ENCODE measurements at regions not wholly inside any gene's neighbourhood (a gene's known extent, or its start where the extent isn't known, plus 50 kb on each side); places are given as distances from the start of the nearest gene placed in this dataset.

- no peak overlapping the region for H2AFZ ChIP-seq (ENCODE audit: low read length)
- no peak overlapping the region for H3K4me2 ChIP-seq (ENCODE audit: insufficient read depth, insufficient read length, low read length)
- H3K9ac ChIP-seq (ENCODE audit: extremely low read depth, insufficient read length, low read length): no peak overlapping the region
- no peak overlapping the region for H2BK5ac ChIP-seq (ENCODE audit: insufficient read length, low read length)
- no peaks in the 10 kb centered on the region for H3K23me2 ChIP-seq (ENCODE audit: insufficient read length, low read depth, low read length, poor library complexity, severe bottlenecking)
- H3K27ac ChIP-seq (ENCODE audit: insufficient read length, low read depth, low read length): no peak overlapping the region
- H4K8ac ChIP-seq (replicated peaks; ENCODE audit: insufficient read length, low read depth, low read length): no peak overlapping the region
- H3T11ph ChIP-seq (ENCODE audit: low read length): no peak overlapping the region
- H4K5ac ChIP-seq (ENCODE audit: insufficient read length, low read depth, low read length): no peak overlapping the region
- H2AK5ac ChIP-seq (ENCODE audit: insufficient read length, low read length): no peak overlapping the region
- no peak overlapping the region for H3K56ac ChIP-seq (ENCODE audit: insufficient read length, low read depth, low read length)
- H2BK120ac ChIP-seq (ENCODE audit: low read depth, low read length, poor library complexity, severe bottlenecking): no peak overlapping the region
- H3K79me2 ChIP-seq (ENCODE audit: insufficient read depth, low read length): no peaks in the 10 kb centered on the region
- WGBS (ENCODE audit: extremely low coverage, insufficient read length, low lambda C conversion rate): no CpG with 5 or more reads among the region's 4 CpGs
- no peak overlapping the region for H3K4ac ChIP-seq (ENCODE audit: low read depth, low read length)
- no peak for TF ChIP-seq CTCF (conservative IDR thresholded peaks at IDR 0.05)
- H2BK15ac ChIP-seq (ENCODE audit: low read depth, low read length): no peak overlapping the region
- H4K20me1 ChIP-seq (ENCODE audit: control insufficient read depth, insufficient read depth, insufficient read length): no peaks in the 10 kb centered on the region
- no peak overlapping the region for H4K91ac ChIP-seq (ENCODE audit: insufficient read length, low read depth, low read length)
- no peak overlapping the region for H3K23ac ChIP-seq (ENCODE audit: insufficient read length, low read depth, low read length)
- peaks cover 12% of the 10 kb centered on the region for H3K27me3 Mint-ChIP-seq (ENCODE audit: low read depth)
- H3K79me1 ChIP-seq (ENCODE audit: insufficient read depth, low read depth, low read length, poor library complexity, severe bottlenecking): no peaks in the 10 kb centered on the region
- DNase-seq: no peak
- no peak overlapping the region for H3K27ac Mint-ChIP-seq
- no peaks in the 10 kb centered on the region for H3K9me3 Mint-ChIP-seq
- H2BK12ac ChIP-seq (ENCODE audit: insufficient read length, low read depth, low read length): no peak overlapping the region
- H3K18ac ChIP-seq (ENCODE audit: insufficient read length, low read depth, low read length): no peak overlapping the region
- H3K4me3 Mint-ChIP-seq: no peak overlapping the region
- H3K14ac ChIP-seq (ENCODE audit: insufficient read depth, low read length): no peak overlapping the region
- H3K36me3 Mint-ChIP-seq (ENCODE audit: insufficient read depth in 1 of 3, low read depth in 3 of 3): no peaks in the 10 kb centered on the region
- H3K27me3 ChIP-seq (ENCODE audit: insufficient read depth, low read length): no peaks in the 10 kb centered on the region
- H3K9me3 ChIP-seq (ENCODE audit: control insufficient read depth, low read depth, low read length): no peaks in the 10 kb centered on the region
- H2BK20ac ChIP-seq (ENCODE audit: low read depth, low read length, poor library complexity, severe bottlenecking): no peak overlapping the region
- peaks cover 45 to 51% of the 10 kb centered on the region in 2 experiments for H3K4me1 Mint-ChIP-seq
- peaks cover 2% of the 10 kb centered on the region for H3K4me1 ChIP-seq (ENCODE audit: insufficient read depth, low read length)
Measured at GRCh38 chr10:123479640-123480039, 186.5 kb upstream of the GPR26 start.

Measured in H9 (cell line).